B cell (primary cell): ENCODE measurements at regions not wholly inside any gene's neighbourhood (a gene's known extent, or its start where the extent isn't known, plus 50 kb on each side); places are given as distances from the start of the nearest gene placed in this dataset.
"Not testable (repeated sequence)": the region's sequence is repeated elsewhere in the genome, so short reads cannot be mapped to it uniquely, and the experiment has no call there.

ENCODE experiments used
- EZH2 ChIP-seq: IDR thresholded peaks from 2 replicates; pipeline ENCODE4 v1.6.1; 2012; ENCODE audit warnings: borderline replicate concordance, low read depth, mild to moderate bottlenecking, moderate library complexity, low read length; ENCODE audit not compliant: insufficient read depth, poor library complexity, severe bottlenecking
- TF ChIP-seq, protein P1 (sequence below): fragments of 200-600 bp; IDR thresholded peaks from one replicate; pipeline ENCODE4 v1.8.0; 2022; ENCODE audit warnings: antibody characterized with exemption, mild to moderate bottlenecking

DNA sequence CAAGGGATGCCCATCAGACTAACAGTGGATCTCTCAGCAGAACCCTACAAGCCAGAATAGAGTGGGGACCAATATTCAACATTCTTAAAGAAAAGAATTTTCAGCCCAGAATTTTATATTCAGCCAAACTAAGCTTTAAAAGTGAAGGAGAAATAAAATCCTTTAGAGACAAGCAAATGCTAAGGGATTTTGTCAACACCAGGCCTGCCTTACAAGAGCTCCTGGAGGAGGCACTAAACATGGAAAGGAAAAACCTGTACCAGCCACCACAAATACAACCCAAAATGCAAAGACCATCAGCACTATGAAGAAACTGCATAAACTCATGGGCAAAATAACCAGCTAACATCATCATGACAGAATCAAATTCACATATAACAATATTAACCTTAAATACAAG lies 640.6 kb downstream of the SLC16A7 start:
- TF ChIP-seq, protein P1, sequence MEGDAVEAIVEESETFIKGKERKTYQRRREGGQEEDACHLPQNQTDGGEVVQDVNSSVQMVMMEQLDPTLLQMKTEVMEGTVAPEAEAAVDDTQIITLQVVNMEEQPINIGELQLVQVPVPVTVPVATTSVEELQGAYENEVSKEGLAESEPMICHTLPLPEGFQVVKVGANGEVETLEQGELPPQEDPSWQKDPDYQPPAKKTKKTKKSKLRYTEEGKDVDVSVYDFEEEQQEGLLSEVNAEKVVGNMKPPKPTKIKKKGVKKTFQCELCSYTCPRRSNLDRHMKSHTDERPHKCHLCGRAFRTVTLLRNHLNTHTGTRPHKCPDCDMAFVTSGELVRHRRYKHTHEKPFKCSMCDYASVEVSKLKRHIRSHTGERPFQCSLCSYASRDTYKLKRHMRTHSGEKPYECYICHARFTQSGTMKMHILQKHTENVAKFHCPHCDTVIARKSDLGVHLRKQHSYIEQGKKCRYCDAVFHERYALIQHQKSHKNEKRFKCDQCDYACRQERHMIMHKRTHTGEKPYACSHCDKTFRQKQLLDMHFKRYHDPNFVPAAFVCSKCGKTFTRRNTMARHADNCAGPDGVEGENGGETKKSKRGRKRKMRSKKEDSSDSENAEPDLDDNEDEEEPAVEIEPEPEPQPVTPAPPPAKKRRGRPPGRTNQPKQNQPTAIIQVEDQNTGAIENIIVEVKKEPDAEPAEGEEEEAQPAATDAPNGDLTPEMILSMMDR = not testable (repeated sequence)
- not testable (repeated sequence) for TF ChIP-seq EZH2
